OCI-LY7 (cell line): ENCODE measurements at regions not wholly inside any gene's neighbourhood (a gene's known extent, or its start where the extent isn't known, plus 50 kb on each side); places are given as distances from the start of the nearest gene placed in this dataset.

Experiments used
- BruUV-seq: library from RNA; stranded (reverse); fragments of 400-500 nt; replicated peaks from 2 replicates; lab custom pipeline; 2021; lab: Mats Ljungman, UMichigan
- CTCF ChIA-PET: fragments of 300-600 bp; sonication (Branson Sonifier 250); formaldehyde crosslinking; loops from one replicate; lab custom pipeline; 2022; ENCODE audit warnings: antibody characterized with exemption; ENCODE audit not compliant: unreplicated experiment; lab: Charles Lee
- POLR2A ChIA-PET: fragments of 300-600 bp; sonication (Branson Sonifier 250); formaldehyde crosslinking; loops from one replicate; lab custom pipeline; 2022; ENCODE audit warnings: antibody characterized with exemption; lab: Charles Lee
- DNase-seq: peaks from one replicate; pipeline ENCODE4 v3.0.0-alpha.2; 2015; ENCODE audit warnings: low spot score
- H2AFZ ChIP-seq: fragments of 200-600 bp; sonication (generic), shearing (Covaris generic); 2 replicates; pipeline ENCODE4 v1.6.1; 2014; ENCODE audit warnings: mild to moderate bottlenecking, antibody characterized with exemption, low read length, moderate library complexity
- H3K27ac ChIP-seq: fragments of 200-600 bp; sonication (generic); 2 replicates; pipeline ENCODE4 v1.5.1; 2014; ENCODE audit warnings: mixed run types, low read depth, mild to moderate bottlenecking, moderate library complexity, low read length, inconsistent platforms; ENCODE audit not compliant: poor library complexity, severe bottlenecking
- H3K36me3 ChIP-seq: fragments of 200-600 bp; sonication (generic); 2 replicates; pipeline ENCODE4 v1.6.1; 2014; ENCODE audit warnings: mild to moderate bottlenecking, antibody characterized with exemption, low read length, moderate library complexity, mixed read lengths; ENCODE audit not compliant: insufficient read depth
- H3K4me1 ChIP-seq: fragments of 200-600 bp; sonication (generic); 2 replicates; pipeline ENCODE4 v1.5.1; 2014; ENCODE audit warnings: mild to moderate bottlenecking, low read length; ENCODE audit not compliant: insufficient read depth, poor library complexity, severe bottlenecking
- H3K4me2 ChIP-seq: fragments of 200-600 bp; sonication (generic); 2 replicates; pipeline ENCODE4 v1.6.1; 2014; ENCODE audit warnings: mild to moderate bottlenecking, low read length
- H3K4me3 ChIP-seq: fragments of 200-600 bp; sonication (generic); 2 replicates; pipeline ENCODE4 v1.5.1; 2014; ENCODE audit warnings: mild to moderate bottlenecking, low read depth, low read length; ENCODE audit not compliant: poor library complexity, severe bottlenecking
- H3K79me2 ChIP-seq: fragments of 200-600 bp; sonication (generic); 2 replicates; pipeline ENCODE4 v1.6.1; 2016; ENCODE audit warnings: low read depth, mild to moderate bottlenecking, low read length, moderate library complexity, mixed read lengths; ENCODE audit not compliant: insufficient read depth
- H3K9me2 ChIP-seq: fragments of 200-600 bp; sonication (generic); 2 replicates; pipeline ENCODE4 v1.6.1; 2016; ENCODE audit warnings: mild to moderate bottlenecking, low read length, mixed read lengths; ENCODE audit not compliant: insufficient read depth
- H3K9me3 ChIP-seq: fragments of 200-600 bp; sonication (generic); 2 replicates; pipeline ENCODE4 v1.6.1; 2014; ENCODE audit warnings: mild to moderate bottlenecking, mixed run types, low read length, mixed read lengths
- H4K20me1 ChIP-seq: fragments of 200-600 bp; sonication (generic); 2 replicates; pipeline ENCODE4 v1.6.1; 2014; ENCODE audit warnings: mild to moderate bottlenecking, antibody characterized with exemption, low read length, moderate library complexity, mixed read lengths; ENCODE audit not compliant: insufficient read depth
- CTCF ChIP-seq: fragments of 200-600 bp; sonication (generic); conservative IDR thresholded peaks from 2 replicates; pipeline ENCODE4 v1.5.1; 2014; ENCODE audit warnings: mild to moderate bottlenecking, antibody characterized with exemption, low read length, moderate library complexity, mixed read lengths
- EZH2phosphoT487 ChIP-seq: fragments of 200-600 bp; sonication (generic); IDR thresholded peaks from 2 replicates; pipeline ENCODE4 v1.6.1; 2018; ENCODE audit warnings: low read depth, borderline replicate concordance, mild to moderate bottlenecking, mixed run types, antibody characterized with exemption, low read length, moderate library complexity, mixed read lengths
- intact Hi-C: fragments of 100-400 bp; cut with micrococcal nuclease; formaldehyde crosslinking; loops from one replicate; pipeline ENCODE4 v1.10.0; 2022; ENCODE audit not compliant: unreplicated experiment

GRCh38 chr6:108736832-108737231, 111.4 kb upstream of the ARMC2 start:
- TF ChIP-seq EZH2phosphoT487 (no peak), CTCF (no peak)
- Histone ChIP-seq H2AFZ (no peak overlapping the region), H3K9me3 (no peaks in the 10 kb centered on the region), H3K79me2 (no peaks in the 10 kb centered on the region), H4K20me1 (no peaks in the 10 kb centered on the region), H3K9me2 (no peaks in the 10 kb centered on the region), H3K36me3 (no peaks in the 10 kb centered on the region), H3K4me2 (no peak overlapping the region), H3K27ac (no peak overlapping the region), H3K4me3 (no peak overlapping the region), H3K4me1 (peaks cover 18% of the 10 kb centered on the region)
- ChIA-PET CTCF (no interaction called here), POLR2A (no interaction called here)
- no TSS peak for BruUV-seq
- DNase-seq = no peak
- intact Hi-C loops = no loop called here

- no peaks in the 10 kb centered on the region for H3K79me2 ChIP-seq
- H3K9me2 ChIP-seq = no peaks in the 10 kb centered on the region
- H3K4me2 ChIP-seq = no peak overlapping the region
- TF ChIP-seq CTCF = no peak
- no peak for TF ChIP-seq EZH2phosphoT487
- CTCF ChIA-PET = no interaction called here
- H4K20me1 ChIP-seq = no peaks in the 10 kb centered on the region
- POLR2A ChIA-PET = interaction anchor here (0.6 to 0.7 kb wide), 2 partner anchors 193 to 541 kb away, joined by 3 to 4 read pairs; no protein-coding TSS in a partner anchor
- H3K4me1 ChIP-seq = peaks cover 18% of the 10 kb centered on the region
- no peak overlapping the region for H3K4me3 ChIP-seq
- intact Hi-C loops = no loop called here
- no peaks in the 10 kb centered on the region for H3K36me3 ChIP-seq
- no peaks in the 10 kb centered on the region for H3K9me3 ChIP-seq
- no peak overlapping the region for H2AFZ ChIP-seq
- no peak for DNase-seq
- BruUV-seq = no TSS peak
- no peak overlapping the region for H3K27ac ChIP-seq
These were observed 110.4 kb upstream of the ARMC2 start for GRCh38 chr6:108737594-108738546.
